LoVo (cell line): ENCODE measurements at regions not wholly inside any gene's neighbourhood (a gene's known extent, or its start where the extent isn't known, plus 50 kb on each side); places are given as distances from the start of the nearest gene placed in this dataset.
"Not testable (repeated sequence)": the region's sequence is repeated elsewhere in the genome, so short reads cannot be mapped to it uniquely, and the experiment has no call there.

ENCODE experiments used
- DNase-seq: peaks from one replicate; pipeline ENCODE4 v3.0.0-alpha.2; 2016; ENCODE audit warnings: low spot score

DNA sequence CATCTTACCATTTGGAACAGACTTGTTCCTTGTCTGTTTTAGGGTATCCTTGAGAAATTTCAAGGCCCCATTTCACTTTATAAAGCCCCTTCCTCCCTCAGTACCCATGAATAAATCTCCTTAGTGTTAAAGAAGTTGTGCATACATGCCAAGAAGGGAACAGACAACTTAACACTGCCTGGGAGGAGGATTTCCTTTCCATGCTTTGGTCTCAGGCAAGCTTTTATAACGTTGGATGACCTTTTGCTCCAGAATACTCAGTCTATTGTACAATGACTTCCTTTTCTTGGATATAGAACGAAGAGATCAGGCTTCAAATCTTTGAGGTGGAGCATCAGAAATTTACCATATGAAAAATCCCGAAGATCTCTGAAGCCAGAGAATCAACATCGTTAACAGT lies 551.4 kb downstream of the PRKD1 start:
- no peak for DNase-seq

DNA sequence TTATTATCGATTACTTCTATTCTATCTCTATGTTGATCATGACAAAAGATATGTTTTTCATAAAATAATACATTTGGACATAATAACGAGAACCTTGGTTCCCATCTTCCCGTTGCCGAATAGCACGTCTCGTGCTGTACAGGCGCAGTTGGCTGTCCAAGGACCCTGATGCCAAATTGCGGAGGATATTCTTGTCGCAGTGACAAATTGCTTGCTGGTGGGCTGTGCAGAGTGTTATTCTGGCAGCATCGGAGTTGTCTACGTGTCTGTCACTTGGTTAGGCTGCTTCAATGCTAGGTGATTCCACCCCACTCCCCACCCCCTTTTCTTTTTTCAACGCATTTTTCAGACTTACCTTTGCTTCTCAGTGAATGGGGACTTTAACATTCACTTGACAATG lies 546.8 kb downstream of the PRKD1 start:
- no peak for DNase-seq

DNA sequence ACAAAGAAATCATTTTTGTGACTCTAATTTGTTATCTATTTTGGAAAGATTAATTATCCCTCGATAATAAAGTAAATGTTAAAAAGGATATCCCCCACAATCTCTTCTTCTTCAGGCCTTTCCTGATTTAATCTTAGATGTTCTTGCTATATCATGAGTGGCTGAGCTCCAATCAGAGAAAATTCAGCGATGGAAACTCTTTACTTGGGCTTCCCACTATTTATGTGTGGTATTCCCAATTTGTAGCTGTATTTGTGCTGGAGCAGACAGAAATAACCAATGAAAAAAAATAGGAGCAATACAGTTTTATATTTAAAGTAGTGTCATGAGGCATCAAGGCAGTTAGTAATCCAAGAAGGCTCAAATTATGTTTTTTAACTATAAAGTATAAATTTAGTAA lies 539.1 kb downstream of the PRKD1 start:
- DNase-seq, result no peak

DNA sequence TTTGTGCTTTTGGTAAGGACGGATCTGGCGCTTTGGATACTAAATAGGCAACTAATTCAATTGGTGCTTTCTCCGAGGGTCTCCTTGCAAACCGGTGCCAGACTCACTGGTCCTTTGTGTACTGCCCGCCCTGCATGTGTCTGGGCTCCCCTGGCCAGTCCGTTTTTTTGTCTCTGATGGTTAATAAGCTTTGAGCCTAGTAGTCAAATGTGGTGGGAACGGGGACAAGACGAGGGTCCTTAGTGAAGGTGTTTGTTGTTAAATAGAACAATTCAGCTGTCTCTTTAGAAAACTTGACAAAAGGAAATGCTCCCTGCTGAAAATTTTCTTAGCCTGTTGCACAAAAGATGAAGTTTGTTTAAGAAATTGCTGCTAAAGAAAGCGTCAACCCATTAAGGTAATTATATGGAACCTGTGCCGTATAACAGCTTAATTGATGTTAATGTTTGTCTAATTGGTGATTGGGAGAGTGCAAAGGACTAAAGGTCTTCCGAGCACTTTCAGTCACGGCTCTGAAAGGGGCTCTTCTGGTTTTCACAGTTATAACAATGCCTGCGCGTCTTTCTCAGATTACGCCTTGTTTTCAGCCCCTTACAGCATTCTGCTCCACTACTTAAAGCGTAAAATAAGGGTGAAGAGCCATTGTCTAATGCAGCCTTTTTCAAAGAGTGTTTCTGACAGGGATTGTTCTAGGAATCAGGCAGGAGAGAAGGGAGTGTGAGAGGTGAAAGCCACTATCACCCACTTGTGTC lies 537.4 kb downstream of the PRKD1 start:
- no peak for DNase-seq

DNA sequence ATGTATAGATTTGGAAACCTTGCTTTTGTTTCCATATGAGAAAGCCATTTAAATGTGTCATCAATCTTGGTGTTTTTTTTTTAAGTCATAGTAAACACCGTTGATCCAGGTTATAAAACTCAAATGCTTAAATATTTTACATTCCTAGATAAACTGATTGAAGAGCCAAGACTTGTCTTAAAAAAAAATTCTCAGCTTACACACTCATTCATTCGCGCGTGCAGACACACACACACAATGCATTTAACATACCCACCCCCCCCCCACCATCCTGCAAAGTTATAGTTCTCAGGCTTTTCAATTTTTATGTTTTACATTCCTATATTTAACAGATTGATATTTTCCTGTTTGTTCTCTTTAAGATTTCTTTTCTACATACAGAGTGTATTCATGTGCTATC lies 536.4 kb downstream of the PRKD1 start:
- no peak for DNase-seq

DNA sequence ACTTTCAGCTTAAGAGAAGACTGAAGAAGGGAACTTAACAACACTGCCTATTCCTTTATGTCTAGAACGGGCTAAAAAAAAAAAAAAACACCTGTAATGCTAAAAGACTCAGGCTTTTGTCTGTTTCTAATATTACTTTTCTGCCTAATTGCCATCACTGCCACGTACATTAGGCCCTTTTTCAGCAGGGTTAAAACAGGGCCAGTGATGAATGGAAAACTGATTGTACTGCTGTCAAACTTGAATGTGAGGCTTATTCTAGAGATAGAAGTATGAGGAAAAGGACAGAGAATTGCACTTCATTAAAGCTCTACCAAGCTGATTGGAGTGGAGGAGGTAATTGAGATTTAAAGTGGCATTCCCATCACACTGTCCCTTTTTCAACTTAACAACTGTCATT lies 535.8 kb downstream of the PRKD1 start:
- no peak for DNase-seq

DNA sequence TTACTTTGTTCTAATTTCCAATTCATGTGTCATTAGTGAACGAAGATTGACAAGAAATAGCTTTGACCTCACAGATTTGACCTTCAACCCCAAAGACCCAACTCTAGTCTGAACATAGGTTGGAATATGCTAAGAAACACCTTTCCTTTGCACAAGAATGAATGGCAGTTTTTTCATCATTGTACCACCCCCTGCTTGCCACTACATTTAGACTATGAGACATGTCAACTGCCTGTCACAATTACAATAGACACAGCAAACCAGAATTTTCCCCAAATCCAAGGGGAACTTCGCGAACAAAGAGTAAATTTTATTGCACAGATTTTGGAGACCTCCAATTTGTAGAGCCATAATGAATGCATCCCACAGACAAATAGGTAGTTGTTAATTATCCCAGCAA lies 535.4 kb downstream of the PRKD1 start:
- no peak for DNase-seq

DNA sequence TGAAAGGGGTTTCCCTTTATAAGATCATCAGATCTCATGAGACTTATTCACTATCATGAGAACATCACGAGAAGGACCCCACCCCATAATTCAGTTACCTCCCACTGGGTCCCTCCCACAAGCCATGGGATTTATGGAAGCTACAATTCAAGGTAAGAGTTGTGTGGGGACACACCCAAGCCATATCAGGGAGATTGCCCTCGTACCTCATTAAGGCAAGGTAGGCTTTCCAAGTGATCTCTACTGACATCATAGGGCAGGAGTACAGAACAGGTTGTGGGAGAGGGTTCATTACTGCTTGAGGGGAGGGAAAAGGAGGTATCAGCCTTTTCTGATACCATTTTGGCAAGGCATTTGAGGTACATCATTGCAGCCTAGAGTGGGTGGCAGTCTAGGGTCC lies 524.6 kb downstream of the PRKD1 start:
- no peak for DNase-seq

DNA sequence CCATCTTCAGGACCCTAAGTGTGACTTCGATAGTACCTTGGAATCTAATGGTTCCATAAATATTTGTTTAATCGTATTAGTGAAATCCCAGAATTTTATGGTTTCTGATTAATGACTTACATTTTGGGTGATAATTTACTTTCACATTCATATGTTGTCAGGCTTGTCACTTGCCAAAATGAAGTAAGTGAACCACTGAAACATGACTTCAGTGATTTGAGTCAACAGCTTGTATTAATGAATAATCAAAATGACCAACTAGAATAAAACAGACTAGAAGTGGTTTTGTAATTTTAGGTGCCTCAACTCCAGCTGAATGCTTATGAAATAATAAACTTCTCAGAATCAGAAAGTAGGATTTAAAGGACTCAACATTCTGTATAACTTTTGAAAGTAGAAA lies 517.1 kb downstream of the PRKD1 start:
- no peak for DNase-seq

DNA sequence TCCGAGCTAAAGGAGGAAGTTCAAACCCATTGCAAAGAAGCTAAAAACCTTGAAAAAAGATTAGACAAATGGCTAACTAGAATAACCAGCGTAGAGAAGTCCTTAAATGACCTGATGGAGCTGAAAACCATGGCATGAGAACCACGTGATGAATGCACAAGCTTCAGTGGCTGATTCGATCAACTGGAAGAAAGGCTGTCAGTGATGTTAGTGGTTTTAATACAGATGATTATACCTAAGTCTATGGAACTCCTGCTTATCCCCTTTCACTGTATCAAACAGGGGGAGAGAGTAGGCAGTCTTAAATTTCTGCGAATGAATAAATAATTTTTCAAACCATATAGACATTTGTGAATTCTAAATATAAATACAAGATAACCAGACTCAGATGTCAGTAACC lies 512.7 kb downstream of the PRKD1 start:
- not testable (repeated sequence) for DNase-seq

DNA sequence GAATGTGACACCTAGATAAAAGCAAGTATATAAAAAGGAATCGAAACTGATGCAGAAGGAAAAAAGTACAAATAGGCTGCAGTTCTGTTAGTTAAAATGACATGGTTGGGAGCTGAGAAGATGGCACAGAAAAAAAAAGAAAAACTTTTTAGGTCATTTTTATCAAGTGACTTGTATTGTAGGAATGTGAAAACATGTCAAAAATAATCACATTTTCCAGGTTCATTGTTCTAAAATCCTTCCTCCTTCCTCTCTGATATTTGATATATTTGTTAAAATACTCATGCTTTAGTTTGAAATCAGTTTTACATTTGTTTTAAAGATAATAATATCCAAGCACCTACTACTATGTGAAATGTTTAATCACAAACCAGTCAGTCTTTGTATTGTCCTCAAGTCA lies 507.9 kb downstream of the PRKD1 start:
- DNase-seq, result no peak

DNA sequence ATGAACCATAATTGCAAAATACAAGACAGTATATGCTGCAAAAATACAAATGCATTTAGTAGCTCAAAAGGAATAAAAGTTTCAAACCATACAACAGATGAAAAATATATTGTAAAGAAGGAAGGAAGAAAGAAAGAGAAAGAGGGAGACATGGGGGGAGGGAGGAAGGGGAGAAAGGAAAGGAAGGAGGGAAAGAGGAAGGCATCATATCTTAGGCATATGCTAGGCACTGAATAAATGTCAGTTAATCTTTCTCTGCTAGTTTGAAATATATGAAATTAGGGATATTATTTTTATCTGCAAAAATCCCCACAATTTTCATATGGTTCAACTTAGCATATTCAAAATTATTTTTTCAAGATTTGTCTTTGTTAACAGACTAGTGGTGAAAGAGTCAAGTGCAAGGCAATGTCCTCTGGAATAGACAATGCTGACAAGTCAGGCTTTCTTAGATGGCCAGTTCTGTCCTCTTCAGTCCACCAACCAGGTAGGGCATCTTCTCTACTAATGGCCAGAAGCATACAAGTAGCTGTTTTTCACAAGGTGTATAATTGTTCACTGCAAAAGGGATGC lies 506.4 kb downstream of the PRKD1 start:
- no peak for DNase-seq

DNA sequence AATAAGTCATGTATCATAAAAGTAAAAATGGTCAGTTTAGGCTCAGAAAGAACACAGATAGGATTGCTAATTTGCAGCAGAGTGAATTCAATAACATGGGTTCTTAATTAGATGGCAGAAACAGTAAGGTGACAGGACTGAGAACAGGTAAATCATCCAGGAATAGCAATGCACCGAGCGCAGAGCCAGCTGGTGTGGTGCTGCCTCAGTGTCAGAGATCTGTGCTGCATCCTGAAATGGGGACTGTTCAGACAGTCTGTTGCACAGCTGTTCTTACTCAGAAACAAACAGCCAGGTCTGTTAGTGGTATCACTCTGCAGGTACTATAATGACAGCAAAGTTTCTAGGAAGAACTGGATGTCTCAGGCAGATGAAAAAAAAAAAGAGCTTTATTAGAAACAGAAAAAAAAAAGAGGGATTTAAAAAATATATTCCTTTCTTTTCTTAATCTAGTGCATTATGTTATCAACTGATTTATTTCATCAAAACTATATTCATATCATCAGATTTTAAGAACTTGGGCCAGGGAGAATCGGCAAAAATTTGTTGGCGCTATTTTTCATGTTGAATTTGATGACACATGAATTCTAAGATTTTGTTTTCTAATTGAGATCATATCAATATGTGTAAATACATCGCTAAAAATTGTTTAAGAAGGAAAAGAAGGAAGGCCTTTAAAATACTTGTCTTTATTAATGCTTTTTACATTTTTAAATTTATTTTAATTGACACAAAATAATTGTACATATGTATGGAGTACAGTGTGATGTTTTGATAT lies 501.8 kb downstream of the PRKD1 start:
- no peak for DNase-seq

DNA sequence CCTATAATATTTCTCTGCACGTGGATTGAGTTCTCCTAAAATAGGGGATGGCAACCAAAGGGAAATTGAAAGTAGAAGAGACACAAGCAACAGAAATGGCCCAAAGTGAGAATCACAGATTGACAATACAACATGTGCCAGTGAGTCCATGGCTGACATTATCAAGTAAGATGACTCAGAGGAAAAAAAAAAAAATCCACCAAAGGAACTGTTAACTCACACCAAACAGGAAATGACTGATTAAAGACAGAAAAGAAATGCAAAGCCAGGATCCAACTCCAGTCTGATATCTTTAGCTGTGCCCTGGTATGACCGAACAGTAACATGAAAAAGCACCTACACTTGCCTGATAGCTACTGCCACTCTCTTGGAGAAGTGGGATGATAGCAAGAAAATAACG lies 485.0 kb downstream of the PRKD1 start:
- DNase-seq, result no peak

DNA sequence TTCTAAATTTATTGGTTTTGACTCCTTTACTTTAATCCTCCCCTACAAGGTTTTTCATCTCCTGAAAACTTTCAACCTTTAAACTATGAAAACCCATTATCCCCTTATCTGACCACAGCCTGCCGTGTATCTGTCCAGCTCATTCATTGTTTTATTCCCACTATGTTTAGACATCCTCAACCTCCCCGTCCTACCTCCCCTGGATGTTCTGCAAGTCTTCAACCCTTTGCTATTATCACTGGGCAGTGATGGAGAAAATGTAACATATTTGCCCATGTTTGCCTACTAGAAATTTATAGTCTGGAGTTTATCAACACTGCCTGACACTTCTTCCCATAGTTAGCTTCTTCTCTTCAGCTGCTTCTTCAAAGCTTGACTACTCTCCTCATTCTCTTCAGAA lies 483.4 kb downstream of the PRKD1 start:
- DNase-seq, result no peak

DNA sequence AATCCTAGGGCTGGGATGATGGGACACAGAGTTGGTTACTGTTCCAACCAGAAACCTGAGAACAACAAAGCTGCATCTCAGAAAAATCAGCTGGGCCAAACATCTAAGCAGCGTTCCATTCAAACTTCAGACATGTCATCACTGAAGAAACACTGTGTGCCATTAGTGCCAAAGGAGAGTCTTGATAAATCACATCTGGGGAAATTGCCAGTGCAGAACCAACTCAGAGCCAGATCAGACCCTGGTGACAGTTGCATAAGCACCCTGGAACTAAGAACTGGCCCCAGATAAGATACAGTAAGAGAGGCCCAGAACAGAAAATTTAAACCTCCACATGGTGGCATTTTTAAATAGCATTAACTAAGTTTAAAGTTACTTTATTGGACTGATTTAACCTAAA lies 482.8 kb downstream of the PRKD1 start:
- no peak for DNase-seq

DNA sequence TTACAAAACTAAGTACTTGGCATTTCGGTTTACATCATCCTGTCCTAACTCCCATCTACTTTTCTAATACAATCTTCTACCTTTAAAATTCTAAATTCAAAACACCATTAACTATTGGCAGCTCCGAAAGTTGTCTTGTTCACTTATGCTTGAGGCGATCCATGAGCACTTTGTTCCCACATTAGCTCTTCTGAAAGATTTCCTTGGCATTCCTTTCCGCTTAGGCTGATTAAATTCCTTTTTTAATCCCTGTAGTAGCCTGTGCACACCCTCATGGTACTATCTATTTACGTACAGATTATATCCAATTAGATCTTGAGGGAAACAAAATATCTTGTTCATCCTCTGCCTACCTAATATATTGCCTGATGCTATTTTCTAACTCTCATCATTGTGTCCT lies 480.7 kb downstream of the PRKD1 start:
- no peak for DNase-seq

DNA sequence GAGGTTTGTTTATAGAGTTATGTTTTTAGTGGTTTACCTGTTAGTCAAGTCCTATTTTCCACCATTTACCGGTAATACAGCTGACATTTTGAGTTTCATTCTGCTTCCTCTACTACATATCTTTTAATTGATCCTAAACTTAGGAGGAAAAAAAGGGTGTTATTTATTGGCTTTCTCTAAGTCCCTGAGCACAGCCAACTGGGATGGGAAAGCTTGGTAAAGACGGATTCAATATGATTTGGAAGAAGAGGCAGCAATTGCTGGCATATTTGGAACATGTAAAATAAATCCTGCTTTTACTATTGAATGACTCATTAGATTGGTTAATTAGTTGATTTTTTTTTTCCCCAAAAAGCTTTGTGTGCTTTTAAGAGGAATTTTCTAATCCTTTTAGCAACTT lies 475.7 kb downstream of the PRKD1 start:
- DNase-seq, result no peak

DNA sequence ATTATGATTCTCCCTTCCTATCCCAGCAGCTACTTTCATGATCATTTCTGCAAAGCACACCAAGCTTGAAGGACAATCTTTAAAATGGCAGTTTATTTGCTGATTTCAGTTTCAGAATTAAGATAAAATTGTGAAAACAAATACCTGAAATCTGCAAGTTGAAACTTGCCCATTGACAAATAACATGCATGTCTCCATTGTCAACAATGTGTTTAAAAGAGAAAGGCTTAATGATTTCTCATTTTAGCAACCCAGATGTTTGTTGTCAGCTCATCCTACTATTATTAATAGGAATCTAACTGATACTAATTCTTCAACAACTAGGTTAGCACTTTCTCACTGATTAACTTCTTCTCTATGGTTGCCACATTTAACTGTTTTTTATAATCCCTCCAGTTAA lies 474.6 kb downstream of the PRKD1 start:
- no peak for DNase-seq

DNA sequence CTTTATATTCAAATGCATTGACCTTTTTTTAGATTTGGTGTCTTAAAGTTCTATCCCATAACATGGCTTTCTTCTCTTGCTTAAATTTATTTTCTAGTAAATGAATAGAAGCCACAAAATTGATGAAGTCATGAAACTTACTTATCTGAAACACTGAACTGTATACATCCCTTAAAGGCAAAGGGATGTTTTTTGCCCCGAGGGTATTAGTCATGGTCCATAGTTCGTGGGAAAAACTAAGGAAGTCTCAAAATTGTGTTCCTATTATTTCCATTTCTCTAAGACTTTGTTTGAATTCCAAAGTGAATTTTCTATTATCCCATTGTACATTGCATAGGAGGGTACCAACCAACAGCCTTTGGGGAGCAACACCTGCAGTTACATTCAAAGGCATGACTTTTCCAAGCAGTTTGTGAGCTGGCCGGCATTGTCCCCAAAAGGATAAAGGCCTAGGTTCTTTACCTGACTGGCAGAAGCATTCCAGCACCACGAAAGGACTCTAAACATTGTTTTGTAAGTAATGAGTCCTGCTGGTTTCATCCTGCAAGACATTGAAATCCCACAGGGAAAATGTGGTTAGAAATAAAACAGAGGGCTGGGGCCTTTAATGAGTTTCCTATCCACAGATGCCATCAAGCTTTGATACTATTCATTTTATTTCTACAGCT lies 473.5 kb downstream of the PRKD1 start:
- DNase-seq, result no peak

DNA sequence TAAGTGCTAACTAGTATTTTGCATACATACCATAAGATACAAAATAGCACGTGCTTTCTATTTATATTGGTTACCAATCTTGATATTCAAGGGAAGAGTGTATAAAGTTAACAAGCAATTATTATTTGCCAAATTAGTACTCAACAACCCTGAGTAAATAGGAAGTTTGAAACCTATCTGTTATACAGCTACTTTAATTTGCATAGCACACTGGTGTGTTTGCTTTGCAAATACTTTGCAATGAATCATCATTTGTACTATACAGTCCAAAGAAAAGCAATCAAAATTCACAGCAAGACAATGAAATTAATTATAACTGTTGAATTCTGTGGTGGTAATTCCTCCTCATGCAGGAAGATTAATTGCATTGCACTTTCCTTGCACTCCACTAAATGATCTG lies 469.1 kb downstream of the PRKD1 start:
- DNase-seq, result no peak

DNA sequence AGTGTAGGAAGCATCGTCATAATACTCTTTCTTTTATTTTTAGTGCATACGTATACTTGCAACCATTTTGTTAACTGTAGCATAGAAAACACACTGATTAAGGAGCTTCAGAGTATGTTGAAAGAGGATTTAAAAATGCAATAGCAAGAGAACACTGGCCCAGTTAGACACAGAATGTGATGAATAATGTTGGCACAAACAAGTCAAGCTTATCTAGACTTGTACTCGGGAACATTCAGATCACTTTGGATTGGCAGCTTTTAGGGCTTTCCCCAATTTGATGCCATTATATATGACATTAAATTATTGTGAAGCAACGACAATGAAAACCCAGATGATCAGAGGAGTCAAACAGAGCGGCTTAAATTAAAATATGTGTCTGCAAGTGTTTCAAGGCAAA lies 468.1 kb downstream of the PRKD1 start:
- DNase-seq, result no peak

DNA sequence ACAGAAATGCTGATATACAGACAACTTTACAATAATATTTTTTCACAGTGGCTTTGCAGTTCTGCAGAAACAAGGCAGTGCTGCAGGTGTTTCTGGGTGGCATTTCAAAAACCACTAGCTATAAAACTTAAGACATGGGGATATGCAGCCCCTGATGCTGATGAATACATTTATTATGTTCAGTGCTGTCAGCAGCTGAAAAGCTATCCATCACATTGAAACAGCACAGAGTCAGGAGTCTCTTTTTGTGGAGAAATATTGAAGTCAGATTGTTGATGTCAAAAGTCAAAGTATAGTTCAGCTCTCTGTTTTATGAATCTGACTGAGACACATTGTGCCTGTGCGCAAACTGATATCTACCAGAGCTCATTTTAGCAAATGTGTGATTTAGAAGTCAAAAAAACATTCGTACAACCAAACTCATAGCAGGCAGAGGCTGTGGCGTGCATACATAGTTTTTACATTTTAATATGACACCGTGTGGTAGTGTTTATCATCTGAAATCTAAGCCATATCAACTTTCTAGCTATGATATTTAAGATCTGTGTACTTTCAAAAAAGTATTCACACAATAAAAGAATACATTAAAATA lies 467.6 kb downstream of the PRKD1 start:
- no peak for DNase-seq
